ENCODE measurements at regions not wholly inside any gene's neighbourhood (a gene's known extent, or its start where the extent isn't known, plus 50 kb on each side); places are given as distances from the start of the nearest gene placed in this dataset.

DNA sequence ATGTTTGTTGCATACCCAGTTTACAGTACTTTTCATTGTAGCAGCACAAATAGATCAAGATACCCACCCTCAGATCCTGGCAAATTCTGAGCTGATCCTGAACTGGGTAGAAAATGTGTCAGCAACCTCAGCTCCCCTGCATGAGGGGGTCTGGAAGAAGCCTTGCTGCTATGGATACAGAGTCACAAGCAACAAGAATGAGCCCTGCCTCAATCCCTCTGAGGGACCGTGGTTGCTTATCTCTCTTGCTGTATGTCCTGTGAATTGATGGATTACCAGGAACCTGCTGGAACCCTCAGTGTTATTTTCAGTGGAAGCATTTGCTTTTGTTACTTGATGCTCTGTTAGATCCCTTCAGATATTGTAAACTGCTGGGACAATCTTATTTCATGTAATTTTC is 331.0 kb downstream of the STIM2 start:
- H3K27ac Mint-ChIP-seq (ENCODE audit: unreplicated experiment): no peak overlapping the region
- TF ChIP-seq, protein P1, sequence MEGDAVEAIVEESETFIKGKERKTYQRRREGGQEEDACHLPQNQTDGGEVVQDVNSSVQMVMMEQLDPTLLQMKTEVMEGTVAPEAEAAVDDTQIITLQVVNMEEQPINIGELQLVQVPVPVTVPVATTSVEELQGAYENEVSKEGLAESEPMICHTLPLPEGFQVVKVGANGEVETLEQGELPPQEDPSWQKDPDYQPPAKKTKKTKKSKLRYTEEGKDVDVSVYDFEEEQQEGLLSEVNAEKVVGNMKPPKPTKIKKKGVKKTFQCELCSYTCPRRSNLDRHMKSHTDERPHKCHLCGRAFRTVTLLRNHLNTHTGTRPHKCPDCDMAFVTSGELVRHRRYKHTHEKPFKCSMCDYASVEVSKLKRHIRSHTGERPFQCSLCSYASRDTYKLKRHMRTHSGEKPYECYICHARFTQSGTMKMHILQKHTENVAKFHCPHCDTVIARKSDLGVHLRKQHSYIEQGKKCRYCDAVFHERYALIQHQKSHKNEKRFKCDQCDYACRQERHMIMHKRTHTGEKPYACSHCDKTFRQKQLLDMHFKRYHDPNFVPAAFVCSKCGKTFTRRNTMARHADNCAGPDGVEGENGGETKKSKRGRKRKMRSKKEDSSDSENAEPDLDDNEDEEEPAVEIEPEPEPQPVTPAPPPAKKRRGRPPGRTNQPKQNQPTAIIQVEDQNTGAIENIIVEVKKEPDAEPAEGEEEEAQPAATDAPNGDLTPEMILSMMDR (conservative IDR thresholded peaks at IDR 0.05): no peak
- no peak for DNase-seq (ENCODE audit: low read depth, low spot score)
- H3K27me3 Mint-ChIP-seq (ENCODE audit: low read depth): no peaks in the 10 kb centered on the region
- H3K4me1 Mint-ChIP-seq: no peaks in the 10 kb centered on the region
- no peaks in the 10 kb centered on the region for H3K9me3 Mint-ChIP-seq
- H3K36me3 Mint-ChIP-seq (ENCODE audit: low read depth): no peaks in the 10 kb centered on the region
- no peak overlapping the region for H3K4me3 Mint-ChIP-seq

DNA sequence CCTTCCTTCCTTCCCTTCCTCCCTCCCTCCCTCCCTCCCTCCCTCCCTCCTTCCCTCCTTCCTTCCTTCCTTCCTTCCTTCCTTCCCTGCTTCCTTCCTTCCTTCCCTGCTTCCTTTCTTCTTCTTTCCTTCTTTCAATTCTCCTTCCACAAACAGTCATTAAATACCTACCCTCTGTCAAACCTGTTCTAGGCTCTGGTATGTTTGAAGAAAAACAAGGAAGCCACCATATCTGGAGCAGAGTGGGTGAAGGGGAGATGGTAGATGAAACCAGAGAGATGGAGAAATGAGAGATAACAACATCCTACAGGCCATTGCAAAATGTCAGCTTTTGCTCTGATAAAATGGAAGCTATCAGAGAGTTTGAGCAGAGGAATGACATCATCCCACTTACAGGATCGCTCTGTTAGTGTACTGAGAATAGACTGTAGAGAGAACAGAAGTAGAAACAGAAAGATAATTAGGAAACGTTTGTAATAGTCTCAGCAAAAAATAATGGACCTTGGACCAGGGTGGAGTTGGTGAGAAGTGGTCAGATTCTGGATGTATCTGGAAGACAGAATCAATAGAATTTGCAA is 334.0 kb downstream of the STIM2 start:
- Mint-ChIP-seq H3K9me3 (no peaks in the 10 kb centered on the region), H3K27me3 (ENCODE audit: low read depth) (no peaks in the 10 kb centered on the region)

DNA sequence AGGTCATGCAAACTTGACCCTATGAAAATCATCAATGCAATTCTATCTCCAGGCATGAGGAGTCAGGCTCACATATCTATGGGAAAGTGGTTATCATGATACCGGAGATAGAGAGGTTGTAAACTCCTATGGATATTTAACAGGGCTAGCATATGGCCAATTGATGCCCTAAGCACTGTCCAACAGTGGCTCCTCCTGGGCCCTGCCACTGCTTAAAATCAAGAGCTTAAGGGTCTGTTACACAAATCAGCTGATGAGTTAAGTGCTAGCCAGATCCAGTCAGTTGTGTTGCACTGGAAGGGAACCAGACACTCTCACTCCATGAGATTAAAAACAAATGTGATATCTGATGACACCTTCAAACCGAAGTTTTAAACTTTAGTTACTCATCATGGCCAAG is 337.6 kb downstream of the STIM2 start:
- TF ChIP-seq, protein P1 (conservative IDR thresholded peaks at IDR 0.05): no peak
- Mint-ChIP-seq H3K27ac (ENCODE audit: unreplicated experiment) (no peak overlapping the region), H3K9me3 (no peaks in the 10 kb centered on the region), H3K27me3 (ENCODE audit: low read depth) (no peaks in the 10 kb centered on the region), H3K4me3 (no peak overlapping the region), H3K36me3 (ENCODE audit: low read depth) (no peaks in the 10 kb centered on the region), H3K4me1 (no peaks in the 10 kb centered on the region)
- no peak for DNase-seq (ENCODE audit: low read depth, low spot score)

More for the DNA sequence above, 334.0 kb downstream of the STIM2 start:
- no peak for DNase-seq (ENCODE audit: low read depth, low spot score)
- H3K27ac Mint-ChIP-seq (ENCODE audit: unreplicated experiment): no peak overlapping the region
- TF ChIP-seq, protein P1 (conservative IDR thresholded peaks at IDR 0.05): no peak
- H3K36me3 Mint-ChIP-seq (ENCODE audit: low read depth): no peaks in the 10 kb centered on the region
- H3K4me1 Mint-ChIP-seq: no peaks in the 10 kb centered on the region
- no peak overlapping the region for H3K4me3 Mint-ChIP-seq

GRCh38 chr4:27198971-27199370 is 338.3 kb downstream of the STIM2 start:
- Mint-ChIP-seq H3K27me3 (ENCODE audit: low read depth) (no peaks in the 10 kb centered on the region), H3K36me3 (ENCODE audit: low read depth) (no peaks in the 10 kb centered on the region), H3K9me3 (no peaks in the 10 kb centered on the region), H3K27ac (ENCODE audit: unreplicated experiment) (no peak overlapping the region), H3K4me1 (no peaks in the 10 kb centered on the region), H3K4me3 (no peak overlapping the region)
- TF ChIP-seq, protein P1 (conservative IDR thresholded peaks at IDR 0.05): no peak
- DNase-seq (ENCODE audit: low read depth, low spot score): no peak

- Mint-ChIP-seq H3K9me3 (no peaks in the 10 kb centered on the region), H3K4me1 (no peaks in the 10 kb centered on the region), H3K36me3 (ENCODE audit: low read depth) (no peaks in the 10 kb centered on the region), H3K27me3 (ENCODE audit: low read depth) (no peaks in the 10 kb centered on the region), H3K4me3 (no peak overlapping the region), H3K27ac (ENCODE audit: unreplicated experiment) (no peak overlapping the region)
- TF ChIP-seq, protein P1 (conservative IDR thresholded peaks at IDR 0.05): no peak
- no peak for DNase-seq (ENCODE audit: low read depth, low spot score)
Observed at GRCh38 chr4:27206009-27206408, 345.4 kb downstream of the STIM2 start.

Measured in neural crest cell (in vitro differentiated cells).